ENCODE measurements at regions not wholly inside any gene's neighbourhood (a gene's known extent, or its start where the extent isn't known, plus 50 kb on each side); places are given as distances from the start of the nearest gene placed in this dataset.
"Not testable (repeated sequence)": the region's sequence is repeated elsewhere in the genome, so short reads cannot be mapped to it uniquely, and the experiment has no call there.

- TF ChIP-seq POLR2A (IDR thresholded peaks at IDR 0.05) = no peak
- TF ChIP-seq CTCF (IDR thresholded peaks at IDR 0.05) = no peak
- Histone ChIP-seq H3K9me3 (replicated peaks in 1 of 3) (no peaks in the 10 kb centered on the region), H3K4me3 (no peak overlapping the region), H3K4me1 (replicated peaks in 1 of 2) (no peaks in the 10 kb centered on the region), H3K27me3 (no peaks in the 10 kb centered on the region), H3K27ac (no peak overlapping the region), H3K36me3 (replicated peaks in 1 of 2) (no peaks in the 10 kb centered on the region)
- intact Hi-C loops (cut with DNase I) = no loop called here
- no peak for DNase-seq
- 57 to 80% (median 60%) methylated on average over 2 of the region's 2 CpGs for WGBS, 4 donors
These were observed 359.0 kb downstream of the HS3ST1 start for GRCh38 chr4:11069581-11070211.

GRCh38 chr4:11069083-11069482 lies 359.6 kb downstream of the HS3ST1 start:
- Histone ChIP-seq H3K4me3 (no peak overlapping the region), H3K4me1 (replicated peaks in 1 of 2) (no peaks in the 10 kb centered on the region), H3K36me3 (replicated peaks in 1 of 2) (no peaks in the 10 kb centered on the region), H3K27me3 (no peaks in the 10 kb centered on the region), H3K9me3 (replicated peaks in 1 of 3) (no peaks in the 10 kb centered on the region), H3K27ac (no peak overlapping the region)
- TF ChIP-seq CTCF (IDR thresholded peaks at IDR 0.05) = no peak
- TF ChIP-seq POLR2A (IDR thresholded peaks at IDR 0.05) = no peak
- no peak for DNase-seq
- intact Hi-C loops (cut with DNase I) = no loop called here
- 53 to 60% (median 55%) methylated on average over 3 of the region's 3 CpGs for WGBS, 4 donors

GRCh38 chr4:11066584-11066983 lies 362.1 kb downstream of the HS3ST1 start:
- H3K27me3 ChIP-seq; H3K9me3 ChIP-seq (replicated peaks in 1 of 3); H3K4me3 ChIP-seq; DNase-seq; H3K27ac ChIP-seq; intact Hi-C loops (cut with DNase I); H3K4me1 ChIP-seq (replicated peaks in 1 of 2); H3K36me3 ChIP-seq (replicated peaks in 1 of 2): not testable (repeated sequence)
- 88 to 97% (median 93%) methylated on average over 22 of the region's 22 CpGs for WGBS, 4 donors

- DNase-seq; H3K4me3 ChIP-seq; H3K9me3 ChIP-seq (replicated peaks in 1 of 3); H3K36me3 ChIP-seq (replicated peaks in 1 of 2); H3K4me1 ChIP-seq (replicated peaks in 1 of 2); H3K27ac ChIP-seq; intact Hi-C loops (cut with DNase I); H3K27me3 ChIP-seq: not testable (repeated sequence)
- WGBS, 4 donors = 79 to 90% (median 85%) methylated on average over 2 to 3 of the region's 3 CpGs
These were observed 368.1 kb downstream of the HS3ST1 start for GRCh38 chr4:11060637-11061036.

- H3K27me3 ChIP-seq; H3K9me3 ChIP-seq (replicated peaks in 1 of 3); H3K4me3 ChIP-seq; H3K27ac ChIP-seq; DNase-seq; H3K4me1 ChIP-seq (replicated peaks in 1 of 2); H3K36me3 ChIP-seq (replicated peaks in 1 of 2); intact Hi-C loops (cut with DNase I): not testable (repeated sequence)
- WGBS, 4 donors = 90 to 96% (median 92%) methylated on average over 7 of the region's 7 CpGs
These were observed 370.4 kb upstream of the CLNK start for GRCh38 chr4:11054937-11055336.

- intact Hi-C loops (cut with DNase I) = no loop called here
- 77 to 89% (median 87%) methylated on average over 5 of the region's 5 CpGs for whole genome bisulfite sequencing, 4 donors
These were observed 369.1 kb upstream of the CLNK start for GRCh38 chr4:11053601-11054220.

More at GRCh38 chr4:11053601-11054220, 369.1 kb upstream of the CLNK start:
- Histone ChIP-seq H3K27me3 (no peaks in the 10 kb centered on the region), H3K4me1 (replicated peaks in 1 of 2) (no peaks in the 10 kb centered on the region), H3K36me3 (replicated peaks in 1 of 2) (no peaks in the 10 kb centered on the region), H3K4me3 (no peak overlapping the region), H3K9me3 (replicated peaks in 1 of 3) (no peaks in the 10 kb centered on the region), H3K27ac (no peak overlapping the region)
- no peak for DNase-seq
- no peak for TF ChIP-seq CTCF (IDR thresholded peaks at IDR 0.05)
- TF ChIP-seq POLR2A (IDR thresholded peaks at IDR 0.05) = no peak

All from adrenal gland (tissue), 9 donors.